ENCODE measurements at regions not wholly inside any gene's neighbourhood (a gene's known extent, or its start where the extent isn't known, plus 50 kb on each side); places are given as distances from the start of the nearest gene placed in this dataset.

DNA sequence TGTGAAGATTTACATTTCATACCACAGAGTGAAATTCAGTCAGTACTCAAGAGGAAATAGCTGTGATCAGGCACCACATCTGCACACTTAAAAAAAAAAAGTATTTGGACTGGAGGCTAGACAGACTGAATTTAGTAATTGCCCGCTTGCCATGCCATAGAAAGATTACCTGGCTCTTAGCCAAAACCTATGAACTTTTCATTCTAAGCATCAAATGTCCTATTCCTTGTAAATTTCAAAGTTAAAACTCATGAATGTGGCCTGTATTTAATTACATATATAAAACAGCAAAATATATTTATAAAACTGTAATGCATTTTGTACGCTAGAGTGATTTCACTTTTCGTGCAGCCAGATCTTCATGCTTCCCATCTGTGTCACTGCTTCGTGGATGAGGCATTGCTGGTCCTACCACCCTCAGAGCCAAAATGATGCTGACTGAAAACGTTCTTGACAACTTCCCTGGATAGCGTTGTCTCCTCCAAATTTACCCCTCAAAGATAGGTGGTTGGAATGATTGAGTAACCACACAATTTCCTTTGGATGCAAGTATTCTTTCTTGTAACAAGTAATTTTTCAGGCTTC is 447.9 kb upstream of the SGCD start:
- no peak for DNase-seq
- no peaks in the 10 kb centered on the region for H3K9me3 Mint-ChIP-seq
- no peak overlapping the region for H3K27ac Mint-ChIP-seq
- no peaks in the 10 kb centered on the region for H3K36me3 Mint-ChIP-seq (ENCODE audit: low read depth)
- no peak overlapping the region for H3K4me3 Mint-ChIP-seq
- H3K27me3 Mint-ChIP-seq = no peaks in the 10 kb centered on the region
- H3K4me1 Mint-ChIP-seq (ENCODE audit: low read depth) = no peaks in the 10 kb centered on the region

DNA sequence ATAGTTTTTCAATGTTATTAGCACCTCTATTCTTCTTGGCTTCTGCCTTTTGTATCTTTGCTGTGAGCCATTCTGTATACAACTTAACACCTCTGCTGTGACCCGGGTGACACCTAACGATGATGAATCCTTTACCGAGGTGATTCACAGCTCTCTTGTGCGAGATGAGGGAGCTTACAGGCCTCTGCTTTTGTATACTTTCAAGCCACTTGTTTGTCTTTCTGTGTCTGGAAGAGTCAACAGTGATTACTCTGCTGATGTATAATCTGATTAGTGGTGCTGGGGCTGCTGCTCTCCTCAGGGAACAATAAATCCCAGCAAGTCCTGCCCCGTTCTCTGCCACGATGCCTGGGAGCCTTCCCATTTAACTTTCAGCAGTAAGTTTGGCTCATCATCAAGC is 442.9 kb upstream of the SGCD start:
- H3K27ac Mint-ChIP-seq = no peak overlapping the region
- peaks cover 3% of the 10 kb centered on the region for H3K27me3 Mint-ChIP-seq
- DNase-seq = no peak
- no peaks in the 10 kb centered on the region for H3K9me3 Mint-ChIP-seq
- H3K36me3 Mint-ChIP-seq (ENCODE audit: low read depth) = no peaks in the 10 kb centered on the region
- no peak overlapping the region for H3K4me3 Mint-ChIP-seq
- H3K4me1 Mint-ChIP-seq (ENCODE audit: low read depth) = no peaks in the 10 kb centered on the region

- no peak for DNase-seq
- Mint-ChIP-seq H3K27me3 (peaks cover 6% of the 10 kb centered on the region), H3K4me1 (ENCODE audit: low read depth) (no peaks in the 10 kb centered on the region), H3K36me3 (ENCODE audit: low read depth) (no peaks in the 10 kb centered on the region), H3K27ac (no peak overlapping the region), H3K9me3 (no peaks in the 10 kb centered on the region), H3K4me3 (no peak overlapping the region)
Measured at GRCh38 chr5:155885199-155885598, 441.8 kb upstream of the SGCD start.

- Mint-ChIP-seq H3K27ac (no peak overlapping the region), H3K4me3 (no peak overlapping the region)
Measured at GRCh38 chr5:155886311-155887031, 440.5 kb upstream of the SGCD start.

GRCh38 chr5:155895484-155895883 is 431.5 kb upstream of the SGCD start:
- Mint-ChIP-seq H3K4me3 (no peak overlapping the region), H3K27ac (no peak overlapping the region), H3K9me3 (no peaks in the 10 kb centered on the region), H3K27me3 (peaks cover 4% of the 10 kb centered on the region), H3K4me1 (ENCODE audit: low read depth) (no peaks in the 10 kb centered on the region), H3K36me3 (ENCODE audit: low read depth) (no peaks in the 10 kb centered on the region)
- no peak for DNase-seq

More at GRCh38 chr5:155886311-155887031, 440.5 kb upstream of the SGCD start:
- H3K9me3 Mint-ChIP-seq = no peaks in the 10 kb centered on the region
- peaks cover 11% of the 10 kb centered on the region for H3K27me3 Mint-ChIP-seq
- no peaks in the 10 kb centered on the region for H3K36me3 Mint-ChIP-seq (ENCODE audit: low read depth)
- no peaks in the 10 kb centered on the region for H3K4me1 Mint-ChIP-seq (ENCODE audit: low read depth)
- DNase-seq = no peak

- Mint-ChIP-seq H3K27ac (no peak overlapping the region), H3K9me3 (no peaks in the 10 kb centered on the region), H3K36me3 (ENCODE audit: low read depth) (no peaks in the 10 kb centered on the region), H3K4me3 (no peak overlapping the region), H3K27me3 (no peaks in the 10 kb centered on the region), H3K4me1 (ENCODE audit: low read depth) (no peaks in the 10 kb centered on the region)
- no peak for DNase-seq
Measured at GRCh38 chr5:155897761-155898160, 429.2 kb upstream of the SGCD start.

DNA sequence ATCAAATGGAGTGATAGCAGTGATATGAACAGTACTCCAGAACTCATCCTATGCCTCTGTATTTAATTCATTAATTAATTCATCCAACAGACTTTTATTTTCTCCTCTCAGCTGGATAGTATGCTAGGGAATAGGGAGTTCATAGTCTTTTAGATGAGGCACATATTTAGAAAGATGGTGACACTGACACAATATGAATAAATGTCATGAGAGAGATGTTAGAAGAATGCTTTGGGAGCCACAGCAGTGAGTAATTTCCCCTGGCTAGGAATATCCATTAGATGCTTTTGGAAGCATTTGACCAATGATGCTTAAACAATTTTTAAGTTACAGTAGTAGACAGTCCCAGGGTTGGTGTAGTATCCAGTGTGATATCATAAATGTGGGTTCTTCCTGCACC is 428.7 kb upstream of the SGCD start:
- H3K27me3 Mint-ChIP-seq = no peaks in the 10 kb centered on the region
- H3K36me3 Mint-ChIP-seq (ENCODE audit: low read depth) = no peaks in the 10 kb centered on the region
- no peak overlapping the region for H3K4me3 Mint-ChIP-seq
- no peaks in the 10 kb centered on the region for H3K9me3 Mint-ChIP-seq
- no peak for DNase-seq
- no peak overlapping the region for H3K27ac Mint-ChIP-seq
- no peaks in the 10 kb centered on the region for H3K4me1 Mint-ChIP-seq (ENCODE audit: low read depth)

DNA sequence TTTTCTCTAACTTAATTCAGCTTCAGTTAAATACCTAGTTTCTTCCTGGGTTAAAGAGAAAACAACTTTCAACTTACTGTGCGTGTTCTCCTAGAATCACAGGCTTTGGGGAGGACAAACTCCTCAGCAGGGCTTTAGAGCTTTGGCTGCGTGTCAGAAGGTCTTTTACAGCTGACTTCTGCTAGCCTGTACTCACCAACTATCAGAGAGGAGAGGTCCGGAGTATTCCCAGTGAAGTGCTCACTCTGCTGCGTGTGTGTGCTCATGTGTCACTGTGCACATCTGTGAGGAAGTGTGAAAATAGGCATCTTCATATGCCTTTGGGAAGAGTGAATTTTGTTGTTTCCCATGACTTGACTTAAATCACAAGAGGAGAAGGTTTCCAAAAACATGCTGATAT is 423.2 kb upstream of the SGCD start:
- Mint-ChIP-seq H3K4me1 (ENCODE audit: low read depth) (no peaks in the 10 kb centered on the region), H3K27me3 (no peaks in the 10 kb centered on the region), H3K36me3 (ENCODE audit: low read depth) (no peaks in the 10 kb centered on the region), H3K27ac (no peak overlapping the region), H3K4me3 (no peak overlapping the region), H3K9me3 (no peaks in the 10 kb centered on the region)
- no peak for DNase-seq

DNA sequence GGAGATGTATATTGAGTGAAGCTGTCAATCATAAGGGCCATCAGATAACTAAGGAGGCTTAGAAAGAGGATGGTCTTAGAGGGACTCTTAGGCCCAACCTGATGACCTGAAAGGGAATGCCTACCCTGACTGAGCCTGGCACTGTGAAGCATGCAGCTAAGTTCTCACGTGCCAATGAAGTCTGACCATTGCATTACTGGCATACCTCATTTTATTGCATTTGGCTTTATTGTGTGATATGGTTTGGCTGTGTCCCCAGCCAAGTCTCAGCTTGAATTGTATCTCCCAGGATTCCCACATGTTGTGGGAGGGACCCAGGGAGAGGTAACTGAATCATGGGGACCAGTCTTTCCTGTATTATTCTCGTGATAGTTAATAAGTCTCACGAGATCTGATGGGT is 421.6 kb upstream of the SGCD start:
- Mint-ChIP-seq H3K9me3 (no peaks in the 10 kb centered on the region), H3K4me1 (ENCODE audit: low read depth) (no peaks in the 10 kb centered on the region), H3K27ac (no peak overlapping the region), H3K4me3 (no peak overlapping the region), H3K27me3 (peaks cover 3% of the 10 kb centered on the region), H3K36me3 (ENCODE audit: low read depth) (no peaks in the 10 kb centered on the region)
- DNase-seq = no peak

DNA sequence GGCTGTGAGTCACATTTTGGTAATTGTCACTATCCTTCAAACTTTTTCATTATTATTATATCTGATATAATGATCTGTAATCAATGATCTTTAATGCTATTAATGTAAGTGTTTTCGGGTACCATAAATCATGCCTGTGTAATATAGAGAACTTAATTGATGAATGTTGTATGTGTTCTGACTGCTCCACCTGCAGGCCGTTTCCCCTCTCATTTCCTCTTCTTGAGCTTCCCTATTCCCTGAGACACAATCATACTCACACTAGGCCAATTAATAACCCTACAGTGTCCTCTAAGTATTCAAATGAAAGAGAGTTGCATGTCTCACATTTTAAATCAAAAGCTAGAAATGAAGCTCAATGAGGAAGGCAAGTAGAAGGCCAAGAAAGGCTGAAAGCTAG is 420.9 kb upstream of the SGCD start:
- H3K36me3 Mint-ChIP-seq (ENCODE audit: low read depth) = no peaks in the 10 kb centered on the region
- no peaks in the 10 kb centered on the region for H3K9me3 Mint-ChIP-seq
- DNase-seq = no peak
- no peak overlapping the region for H3K27ac Mint-ChIP-seq
- H3K4me1 Mint-ChIP-seq (ENCODE audit: low read depth) = no peaks in the 10 kb centered on the region
- no peak overlapping the region for H3K4me3 Mint-ChIP-seq
- peaks cover 3% of the 10 kb centered on the region for H3K27me3 Mint-ChIP-seq

GRCh38 chr5:155908543-155908942 is 418.4 kb upstream of the SGCD start:
- no peak overlapping the region for H3K27ac Mint-ChIP-seq
- no peaks in the 10 kb centered on the region for H3K9me3 Mint-ChIP-seq
- H3K36me3 Mint-ChIP-seq (ENCODE audit: low read depth) = no peaks in the 10 kb centered on the region
- H3K27me3 Mint-ChIP-seq = peaks cover 10% of the 10 kb centered on the region
- DNase-seq = no peak
- H3K4me1 Mint-ChIP-seq (ENCODE audit: low read depth) = no peaks in the 10 kb centered on the region
- H3K4me3 Mint-ChIP-seq = no peak overlapping the region

DNA sequence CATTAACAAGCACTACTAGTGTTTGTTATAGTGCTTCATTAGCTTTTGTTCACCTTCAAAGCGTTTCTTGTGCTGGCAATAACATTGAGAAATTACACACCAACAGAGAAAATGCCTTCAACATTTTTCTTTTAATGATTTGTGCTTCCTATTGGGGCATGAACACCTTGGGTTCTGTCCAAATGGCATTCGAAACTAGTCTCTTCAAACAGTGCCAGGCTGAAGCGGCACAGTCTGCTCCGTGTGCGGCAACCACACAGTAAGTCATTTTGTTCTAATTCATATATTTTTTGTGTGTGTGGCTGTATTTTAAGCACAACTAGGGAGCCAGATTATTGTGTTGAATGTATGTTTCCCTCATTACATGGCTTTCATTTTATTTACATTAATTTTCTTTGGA is 414.7 kb upstream of the SGCD start:
- DNase-seq = no peak
- H3K4me3 Mint-ChIP-seq = no peak overlapping the region
- H3K27me3 Mint-ChIP-seq = peaks cover 10% of the 10 kb centered on the region
- no peaks in the 10 kb centered on the region for H3K9me3 Mint-ChIP-seq
- no peaks in the 10 kb centered on the region for H3K36me3 Mint-ChIP-seq (ENCODE audit: low read depth)
- H3K27ac Mint-ChIP-seq = no peak overlapping the region
- H3K4me1 Mint-ChIP-seq (ENCODE audit: low read depth) = no peaks in the 10 kb centered on the region

GRCh38 chr5:155914766-155915165 is 412.2 kb upstream of the SGCD start:
- Mint-ChIP-seq H3K4me3 (no peak overlapping the region), H3K27ac (no peak overlapping the region), H3K9me3 (no peaks in the 10 kb centered on the region), H3K27me3 (peaks cover 12% of the 10 kb centered on the region), H3K4me1 (ENCODE audit: low read depth) (no peaks in the 10 kb centered on the region), H3K36me3 (ENCODE audit: low read depth) (no peaks in the 10 kb centered on the region)
- no peak for DNase-seq

GRCh38 chr5:155915601-155916000 is 411.4 kb upstream of the SGCD start:
- Mint-ChIP-seq H3K4me1 (ENCODE audit: low read depth) (no peaks in the 10 kb centered on the region), H3K36me3 (ENCODE audit: low read depth) (no peaks in the 10 kb centered on the region), H3K27ac (no peak overlapping the region), H3K4me3 (no peak overlapping the region), H3K27me3 (peaks cover 12% of the 10 kb centered on the region), H3K9me3 (no peaks in the 10 kb centered on the region)
- DNase-seq = no peak

- no peaks in the 10 kb centered on the region for H3K36me3 Mint-ChIP-seq (ENCODE audit: low read depth)
- DNase-seq = no peak
- H3K27ac Mint-ChIP-seq = no peak overlapping the region
- H3K4me3 Mint-ChIP-seq = no peak overlapping the region
- H3K9me3 Mint-ChIP-seq = no peaks in the 10 kb centered on the region
- H3K4me1 Mint-ChIP-seq (ENCODE audit: low read depth) = no peaks in the 10 kb centered on the region
- H3K27me3 Mint-ChIP-seq = peaks cover 21% of the 10 kb centered on the region
Measured at GRCh38 chr5:155919126-155919525, 407.8 kb upstream of the SGCD start.

GRCh38 chr5:155919725-155920124 is 407.2 kb upstream of the SGCD start:
- DNase-seq = no peak
- Mint-ChIP-seq H3K9me3 (no peaks in the 10 kb centered on the region), H3K4me1 (ENCODE audit: low read depth) (no peaks in the 10 kb centered on the region)

More at GRCh38 chr5:155919725-155920124, 407.2 kb upstream of the SGCD start:
- Mint-ChIP-seq H3K27ac (no peak overlapping the region), H3K4me3 (no peak overlapping the region), H3K27me3 (peaks cover 24% of the 10 kb centered on the region), H3K36me3 (ENCODE audit: low read depth) (no peaks in the 10 kb centered on the region)
